A172 (cell line): ENCODE measurements at regions not wholly inside any gene's neighbourhood (a gene's known extent, or its start where the extent isn't known, plus 50 kb on each side); places are given as distances from the start of the nearest gene placed in this dataset.
A peak's percentile ranks its signal among the peaks of the same experiment; 100 is the strongest.

ENCODE experiments used
- DNase-seq: peaks from one replicate; pipeline ENCODE4 v3.0.0-alpha.2; 2015; ENCODE audit warnings: low spot score

DNA sequence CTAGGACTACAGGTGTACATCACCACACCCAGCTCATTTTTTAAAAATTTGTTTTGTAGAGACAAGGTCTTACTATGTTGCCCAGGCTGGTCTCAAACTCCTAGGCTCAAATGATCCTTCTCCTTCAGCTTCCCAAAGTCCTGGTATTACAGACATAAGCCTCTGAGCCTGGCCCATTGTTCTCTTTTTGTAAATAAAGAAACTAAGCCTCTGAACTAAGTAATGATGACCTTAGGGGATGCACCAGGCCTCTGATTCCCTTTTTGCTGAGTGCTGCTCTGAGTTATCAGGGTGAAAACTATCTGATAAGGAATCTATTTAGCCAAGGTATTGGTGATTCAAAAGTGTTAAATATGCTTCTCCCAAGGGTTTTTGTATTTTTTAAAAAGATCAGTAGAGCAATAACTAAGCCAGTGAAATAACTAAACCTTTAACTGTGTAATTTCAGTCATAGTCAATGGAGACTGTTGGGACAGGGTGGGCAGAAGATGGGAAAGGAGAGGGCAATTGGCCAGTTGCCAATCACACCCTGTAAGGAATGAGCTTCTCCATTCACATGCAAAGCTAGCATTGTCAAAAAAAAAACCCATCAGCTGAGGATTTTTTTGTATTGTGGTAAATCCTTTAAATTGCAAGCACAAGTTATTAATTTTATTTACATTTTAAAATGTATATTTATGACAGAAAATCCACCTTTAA, 194.8 kb upstream of the PFN2 start:
- DNase-seq, result no peak

- DNase-seq, result no peak
Observed at GRCh38 chr3:150161011-150161410, 190.3 kb upstream of the PFN2 start.

GRCh38 chr3:150158943-150159625, 188.4 kb upstream of the PFN2 start:
- no peak for DNase-seq

DNA sequence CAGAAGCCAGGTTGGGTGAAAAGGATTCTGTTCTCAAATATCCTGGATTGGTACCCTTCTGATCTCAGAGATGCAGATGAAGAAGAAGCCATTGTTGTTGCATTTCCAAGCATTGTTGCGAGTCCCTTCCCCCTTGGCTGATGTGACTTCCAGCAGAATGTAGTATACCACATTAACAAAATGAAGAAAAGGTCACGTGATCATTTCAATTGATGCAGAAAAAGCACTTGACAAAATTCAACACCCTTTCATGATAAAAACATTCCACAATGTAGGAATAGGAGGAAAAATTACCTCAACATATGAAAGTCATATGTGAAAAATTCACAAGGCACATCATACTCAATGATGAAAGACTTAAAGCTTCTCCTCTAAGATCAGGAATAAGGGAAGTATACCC, 181.9 kb upstream of the PFN2 start:
- DNase-seq, result no peak

DNA sequence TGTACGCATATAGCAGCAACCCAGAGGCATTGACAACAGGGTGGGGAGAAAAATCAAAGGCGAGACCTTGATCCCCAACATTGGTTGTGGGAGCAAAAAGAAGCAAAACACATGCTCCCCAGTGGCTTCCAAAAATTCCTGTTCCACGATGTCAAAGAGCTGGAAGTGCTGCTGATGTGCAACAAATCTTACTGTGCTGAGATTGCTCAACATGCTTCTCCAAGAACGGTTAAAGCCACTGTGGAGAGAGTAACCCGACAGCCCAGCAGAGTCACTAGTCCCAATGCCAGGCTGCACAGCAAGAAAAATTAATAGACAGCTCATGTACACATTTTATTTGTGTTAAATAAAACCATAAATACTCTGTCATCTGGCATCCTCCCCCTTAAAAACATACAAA, 179.9 kb upstream of the PFN2 start:
- no peak for DNase-seq

GRCh38 chr3:150149651-150150051, 179.0 kb upstream of the PFN2 start:
- DNase-seq, result no peak

DNA sequence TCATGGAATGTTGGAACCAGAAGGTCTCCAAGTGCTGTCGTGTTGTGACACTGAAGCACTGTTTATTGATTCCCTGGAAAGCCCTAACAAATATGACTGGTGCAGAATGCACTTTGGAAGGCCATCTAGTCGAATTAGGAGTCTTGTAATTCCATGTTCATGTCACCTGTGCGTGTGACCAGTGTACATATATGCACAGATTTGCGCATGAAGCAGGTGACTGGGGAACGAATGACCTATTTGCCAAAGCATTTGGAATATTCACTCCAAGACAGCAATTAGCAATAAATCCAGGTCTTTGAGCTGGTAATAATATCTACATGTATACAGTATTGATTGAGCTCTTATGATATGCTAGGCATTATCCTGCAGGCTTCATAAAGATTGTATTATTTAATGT, 177.5 kb upstream of the PFN2 start:
- DNase-seq, result no peak

GRCh38 chr3:150147776-150148175, 177.1 kb upstream of the PFN2 start:
- DNase-seq, result peak; percentile 14

GRCh38 chr3:150146991-150147761, 176.5 kb upstream of the PFN2 start:
- DNase-seq, result peak; percentile 90

DNA sequence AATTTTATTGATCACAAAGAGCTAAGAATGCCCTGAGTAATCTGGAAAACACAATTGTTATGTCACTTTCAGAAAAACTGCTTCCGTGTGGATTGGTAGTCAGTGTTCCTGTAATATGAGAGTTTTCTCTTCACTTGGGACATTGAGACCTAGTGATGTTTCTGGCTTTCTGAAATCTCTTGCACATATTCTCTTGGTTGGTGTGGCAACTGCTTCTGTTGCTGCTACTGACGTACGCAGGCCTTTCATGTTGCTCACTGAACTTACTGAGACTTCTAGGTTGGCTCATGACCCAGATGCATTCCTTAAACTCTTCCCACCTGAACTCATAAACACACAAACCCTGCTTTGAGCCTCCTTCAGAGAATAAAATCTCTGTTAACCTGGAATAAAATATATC, 175.0 kb upstream of the PFN2 start:
- no peak for DNase-seq

GRCh38 chr3:150144191-150144708, 173.6 kb upstream of the PFN2 start:
- no peak for DNase-seq

DNA sequence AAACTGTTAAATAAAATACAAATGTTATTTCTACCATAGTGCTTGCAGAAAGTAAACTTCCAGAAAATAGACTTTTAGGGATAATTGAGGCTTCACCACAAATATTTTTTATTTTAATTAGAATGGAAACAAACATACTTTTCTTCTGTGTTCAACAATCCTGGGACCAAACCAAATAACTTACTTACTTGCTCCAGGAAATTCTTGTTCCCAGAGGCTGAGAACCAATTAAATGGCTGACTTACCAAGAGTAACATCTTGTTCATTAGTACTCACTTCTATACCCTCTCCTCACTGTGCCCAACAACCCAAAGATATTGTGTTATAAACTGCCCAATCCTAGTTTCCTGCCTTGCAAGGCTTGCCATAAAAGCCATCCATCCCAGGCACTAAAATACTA, 172.2 kb upstream of the PFN2 start:
- no peak for DNase-seq

GRCh38 chr3:150141790-150142326, 171.2 kb upstream of the PFN2 start:
- no peak for DNase-seq

- DNase-seq, result no peak
Observed at GRCh38 chr3:150140614-150141321, 170.1 kb upstream of the PFN2 start.

- no peak for DNase-seq
Observed at GRCh38 chr3:150138824-150139223, 168.1 kb upstream of the PFN2 start.

- no peak for DNase-seq
Observed at GRCh38 chr3:150136242-150136641, 165.5 kb upstream of the PFN2 start.

DNA sequence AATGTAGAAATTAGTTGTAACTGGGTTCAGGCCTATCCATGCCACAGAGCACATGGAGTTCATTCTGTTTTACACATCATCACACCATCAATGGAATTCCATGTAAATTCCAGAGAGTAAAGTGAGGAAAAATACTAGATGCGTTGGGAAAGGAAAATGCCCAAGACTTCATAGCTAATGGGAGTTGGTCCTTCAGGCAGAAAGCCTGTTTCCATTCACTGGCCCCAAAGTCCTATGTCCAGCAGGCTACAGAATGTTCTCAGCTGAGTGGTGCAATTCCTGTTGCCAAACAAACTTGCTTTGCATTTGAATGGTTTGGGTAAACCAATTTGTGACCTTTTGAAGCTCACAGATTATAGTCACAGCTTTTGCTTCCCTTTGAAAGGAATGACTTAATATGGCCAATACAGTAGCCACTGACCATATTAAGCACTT, 164.6 kb upstream of the PFN2 start:
- DNase-seq, result no peak

DNA sequence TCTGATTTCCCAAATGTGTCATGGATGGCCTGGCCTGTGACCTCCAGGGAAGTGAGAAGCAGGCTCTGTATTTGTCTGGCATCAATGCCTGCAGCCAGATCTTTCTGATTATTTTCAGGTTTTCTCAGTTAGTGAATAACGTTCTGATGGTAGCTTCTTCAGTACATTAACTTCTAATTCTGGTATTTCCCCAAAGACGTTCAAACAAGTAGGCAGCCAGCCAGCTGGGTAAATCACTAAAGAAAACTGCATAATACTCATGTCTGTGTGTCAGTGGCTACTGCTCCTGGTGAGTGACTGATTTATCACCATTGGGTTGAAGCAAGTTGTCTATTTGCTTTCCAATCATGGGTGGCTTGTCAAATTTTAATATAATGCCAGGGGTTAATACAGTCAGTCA, 162.6 kb upstream of the PFN2 start:
- no peak for DNase-seq

GRCh38 chr3:150132101-150132749, 161.5 kb upstream of the PFN2 start:
- DNase-seq, result peak; percentile 56

DNA sequence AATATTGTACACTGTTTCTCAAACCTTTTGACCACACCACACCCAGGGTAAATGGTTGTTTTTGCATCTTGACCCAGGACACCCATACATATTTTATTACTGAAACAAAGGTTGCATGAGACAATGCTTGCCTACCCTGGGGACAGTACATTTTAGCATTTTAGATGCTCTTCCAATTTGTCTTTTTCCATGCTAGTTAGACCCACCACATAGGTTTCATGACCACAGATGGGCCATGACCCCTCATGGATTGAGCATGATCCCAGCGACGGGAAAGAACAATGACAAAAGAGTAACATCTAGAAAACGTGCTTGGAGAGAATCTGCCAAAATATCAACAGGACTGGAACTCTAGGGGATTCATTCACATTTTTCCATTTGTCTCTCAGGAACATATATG, 161.0 kb upstream of the PFN2 start:
- DNase-seq, result no peak

DNA sequence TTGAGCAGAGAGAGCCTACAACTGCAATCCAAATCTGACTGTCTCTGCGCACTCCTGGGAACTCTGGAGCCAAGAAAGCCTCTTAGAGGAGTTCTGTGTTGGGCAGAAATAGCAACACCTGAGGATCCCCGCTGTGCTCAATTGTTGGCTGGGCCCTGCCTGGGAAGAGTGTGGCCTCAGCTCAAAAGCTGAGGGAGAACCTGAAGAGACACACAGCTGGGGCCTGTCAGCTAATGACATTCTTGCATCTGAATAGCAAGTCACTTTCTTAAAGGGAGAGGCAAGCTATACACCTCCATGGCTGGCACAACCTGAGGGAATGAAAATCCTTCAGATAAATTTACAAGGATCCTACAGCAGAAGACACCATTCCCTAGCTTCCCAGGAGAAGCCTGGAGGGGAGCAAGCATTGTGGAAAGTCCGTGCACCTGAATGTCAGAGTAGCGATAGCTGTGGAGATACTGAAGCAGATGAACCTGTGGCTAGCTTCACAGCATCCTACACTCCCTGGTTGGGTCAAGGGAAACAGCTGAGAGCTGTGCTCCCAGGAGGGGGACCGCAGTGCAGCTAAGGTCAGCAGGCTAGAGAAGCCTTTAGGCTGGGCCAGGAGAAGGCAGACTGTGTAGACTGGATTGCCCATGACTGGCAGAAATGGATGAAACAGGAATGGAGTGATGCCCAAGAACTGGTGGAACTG, 159.9 kb upstream of the PFN2 start:
- DNase-seq, result no peak
